Effector memory CD8-positive, alpha-beta T cell (primary cell): ENCODE measurements at regions not wholly inside any gene's neighbourhood (a gene's known extent, or its start where the extent isn't known, plus 50 kb on each side); places are given as distances from the start of the nearest gene placed in this dataset.

ENCODE experiments used
- ATAC-seq: fragments of 150-1000 bp; cut with Tn5 transposase; replicated peaks from 2 replicates; pipeline ENCODE4 v1.10.0; 2021; ENCODE audit warnings: mild to moderate bottlenecking, moderate library complexity
- DNase-seq, 3 experiments: peaks; one replicate each; pipeline ENCODE4 v3.0.0; 2021
- H3K27ac Mint-ChIP-seq, 2 donors: one replicate each; pipeline ENCODE4 v1.8.0; 2022; ENCODE audit warnings: mild to moderate bottlenecking in 2 of 2, mixed read lengths in 2 of 2, moderate library complexity in 2 of 2
- H3K27me3 Mint-ChIP-seq, 2 donors: one replicate each; pipeline ENCODE4 v1.8.0; 2022; ENCODE audit warnings: mixed read lengths in 2 of 2
- H3K36me3 Mint-ChIP-seq: one replicate; pipeline ENCODE4 v1.8.0; 2022; ENCODE audit warnings: mild to moderate bottlenecking, moderate library complexity, mixed read lengths; ENCODE audit not compliant: insufficient read depth
- H3K4me1 Mint-ChIP-seq, 2 donors: one replicate each; pipeline ENCODE4 v1.8.0; 2022; ENCODE audit warnings: low read depth in 2 of 2, mixed read lengths in 2 of 2
- H3K4me3 Mint-ChIP-seq, 2 donors: one replicate each; pipeline ENCODE4 v1.8.0; 2022; ENCODE audit warnings: mild to moderate bottlenecking in 2 of 2, mixed read lengths in 2 of 2, moderate library complexity in 2 of 2
- H3K9me3 Mint-ChIP-seq, 2 donors: one replicate each; pipeline ENCODE4 v1.8.0; 2022; ENCODE audit warnings: mixed read lengths in 2 of 2

GRCh38 chr20:52777171-52777570 is 195.0 kb upstream of the TSHZ2 start:
- H3K9me3 Mint-ChIP-seq: no peaks in the 10 kb centered on the region
- H3K4me3 Mint-ChIP-seq: no peak overlapping the region
- ATAC-seq (no peak), DNase-seq (no peak)
- no peak overlapping the region for H3K27ac Mint-ChIP-seq
- H3K27me3 Mint-ChIP-seq: peaks cover 39 to 42% of the 10 kb centered on the region in 2 donors
- H3K36me3 Mint-ChIP-seq: peaks cover 2% of the 10 kb centered on the region
- H3K4me1 Mint-ChIP-seq: no peaks in the 10 kb centered on the region

- Mint-ChIP-seq H3K27ac (no peak overlapping the region), H3K4me3 (no peak overlapping the region), H3K9me3 (no peaks in the 10 kb centered on the region), H3K27me3 (peaks cover 39 to 42% of the 10 kb centered on the region in 2 donors), H3K4me1 (no peaks in the 10 kb centered on the region), H3K36me3 (peaks cover 2% of the 10 kb centered on the region)
- ATAC-seq (no peak), DNase-seq (no peak)
These were observed 196.4 kb upstream of the TSHZ2 start for GRCh38 chr20:52775786-52776185.

GRCh38 chr20:52768694-52769093 is 203.5 kb upstream of the TSHZ2 start:
- Mint-ChIP-seq H3K4me3 (no peak overlapping the region), H3K4me1 (no peaks in the 10 kb centered on the region), H3K9me3 (no peaks in the 10 kb centered on the region), H3K27me3 (peaks cover 0 to 8% of the 10 kb centered on the region in 2 donors), H3K36me3 (peaks cover 5% of the 10 kb centered on the region), H3K27ac (no peak overlapping the region)
- no peak for DNase-seq
- no peak for ATAC-seq

GRCh38 chr20:52766645-52767435 is 205.3 kb upstream of the TSHZ2 start:
- Mint-ChIP-seq H3K36me3 (peaks cover 2% of the 10 kb centered on the region), H3K27me3 (peaks cover 0 to 8% of the 10 kb centered on the region in 2 donors), H3K9me3 (no peaks in the 10 kb centered on the region), H3K27ac (no peak overlapping the region), H3K4me1 (no peaks in the 10 kb centered on the region), H3K4me3 (no peak overlapping the region)
- ATAC-seq (no peak), DNase-seq (no peak)

- no peak overlapping the region for H3K4me3 Mint-ChIP-seq
- no peaks in the 10 kb centered on the region for H3K9me3 Mint-ChIP-seq
- ATAC-seq (no peak), DNase-seq (no peak)
- peaks cover 0 to 8% of the 10 kb centered on the region in 2 donors for H3K27me3 Mint-ChIP-seq
- H3K27ac Mint-ChIP-seq: no peak overlapping the region
- peaks cover 2% of the 10 kb centered on the region for H3K36me3 Mint-ChIP-seq
- H3K4me1 Mint-ChIP-seq: no peaks in the 10 kb centered on the region
These were observed 208.8 kb upstream of the TSHZ2 start for GRCh38 chr20:52763321-52763853.

GRCh38 chr20:52761867-52762266 is 210.3 kb upstream of the TSHZ2 start:
- Mint-ChIP-seq H3K9me3 (no peaks in the 10 kb centered on the region), H3K4me1 (no peaks in the 10 kb centered on the region), H3K36me3 (peaks cover 2% of the 10 kb centered on the region), H3K27me3 (peaks cover 0 to 3% of the 10 kb centered on the region in 2 donors), H3K27ac (no peak overlapping the region), H3K4me3 (no peak overlapping the region)
- no peak for ATAC-seq
- no peak for DNase-seq

GRCh38 chr20:52760791-52761190 is 211.4 kb upstream of the TSHZ2 start:
- Mint-ChIP-seq H3K36me3 (no peaks in the 10 kb centered on the region), H3K27me3 (no peaks in the 10 kb centered on the region), H3K9me3 (no peaks in the 10 kb centered on the region), H3K4me3 (no peak overlapping the region), H3K4me1 (no peaks in the 10 kb centered on the region), H3K27ac (no peak overlapping the region)
- DNase-seq (no peak), ATAC-seq (no peak)

- H3K4me1 Mint-ChIP-seq: no peaks in the 10 kb centered on the region
- ATAC-seq (no peak), DNase-seq (no peak)
- no peaks in the 10 kb centered on the region for H3K27me3 Mint-ChIP-seq
- H3K27ac Mint-ChIP-seq: no peak overlapping the region
- H3K36me3 Mint-ChIP-seq: no peaks in the 10 kb centered on the region
- H3K4me3 Mint-ChIP-seq: no peak overlapping the region
- H3K9me3 Mint-ChIP-seq: peaks cover 0 to 2% of the 10 kb centered on the region in 2 donors
These were observed 214.7 kb upstream of the TSHZ2 start for GRCh38 chr20:52757411-52757810.

GRCh38 chr20:52755744-52756143 is 216.4 kb upstream of the TSHZ2 start:
- H3K4me3 Mint-ChIP-seq: no peak overlapping the region
- ATAC-seq (no peak), DNase-seq (no peak)
- H3K9me3 Mint-ChIP-seq: peaks cover 0 to 2% of the 10 kb centered on the region in 2 donors
- H3K27me3 Mint-ChIP-seq: peaks cover 5 to 10% of the 10 kb centered on the region in 2 donors
- H3K4me1 Mint-ChIP-seq: no peaks in the 10 kb centered on the region
- no peaks in the 10 kb centered on the region for H3K36me3 Mint-ChIP-seq
- H3K27ac Mint-ChIP-seq: no peak overlapping the region

- Mint-ChIP-seq H3K4me3 (no peak overlapping the region), H3K9me3 (peaks cover 0 to 2% of the 10 kb centered on the region in 2 donors), H3K36me3 (no peaks in the 10 kb centered on the region), H3K27ac (no peak overlapping the region), H3K27me3 (peaks cover 5 to 11% of the 10 kb centered on the region in 2 donors), H3K4me1 (no peaks in the 10 kb centered on the region)
- no peak for ATAC-seq
- no peak for DNase-seq
These were observed 217.8 kb upstream of the TSHZ2 start for GRCh38 chr20:52754366-52754765.

GRCh38 chr20:52752023-52752422 is 220.1 kb upstream of the TSHZ2 start:
- H3K4me3 Mint-ChIP-seq: no peak overlapping the region
- no peaks in the 10 kb centered on the region for H3K36me3 Mint-ChIP-seq
- H3K27ac Mint-ChIP-seq: no peak overlapping the region
- no peaks in the 10 kb centered on the region for H3K4me1 Mint-ChIP-seq
- DNase-seq (no peak), ATAC-seq (no peak)
- H3K9me3 Mint-ChIP-seq: peaks cover 0 to 2% of the 10 kb centered on the region in 2 donors
- H3K27me3 Mint-ChIP-seq: peaks cover 5 to 11% of the 10 kb centered on the region in 2 donors

- Mint-ChIP-seq H3K4me1 (no peaks in the 10 kb centered on the region), H3K4me3 (no peak overlapping the region), H3K27ac (no peak overlapping the region), H3K27me3 (peaks cover 5 to 11% of the 10 kb centered on the region in 2 donors), H3K36me3 (no peaks in the 10 kb centered on the region), H3K9me3 (peaks cover 0 to 2% of the 10 kb centered on the region in 2 donors)
- ATAC-seq: no peak
- no peak for DNase-seq
These were observed 220.6 kb upstream of the TSHZ2 start for GRCh38 chr20:52751571-52751970.

- no peak for ATAC-seq
- H3K4me1 Mint-ChIP-seq: no peaks in the 10 kb centered on the region
- H3K9me3 Mint-ChIP-seq: peaks cover 0 to 2% of the 10 kb centered on the region in 2 donors
These were observed 222.2 kb upstream of the TSHZ2 start for GRCh38 chr20:52749938-52750337.

GRCh38 chr20:52748990-52749389 is 223.2 kb upstream of the TSHZ2 start:
- no peak overlapping the region for H3K4me3 Mint-ChIP-seq
- H3K9me3 Mint-ChIP-seq: no peaks in the 10 kb centered on the region
- DNase-seq: no peak
- no peaks in the 10 kb centered on the region for H3K4me1 Mint-ChIP-seq
- peaks cover 26 to 29% of the 10 kb centered on the region in 2 donors for H3K27me3 Mint-ChIP-seq
- no peak for ATAC-seq
- no peaks in the 10 kb centered on the region for H3K36me3 Mint-ChIP-seq
- no peak overlapping the region for H3K27ac Mint-ChIP-seq

More at GRCh38 chr20:52749938-52750337, 222.2 kb upstream of the TSHZ2 start:
- H3K27me3 Mint-ChIP-seq: peaks cover 19 to 24% of the 10 kb centered on the region in 2 donors
- no peak overlapping the region for H3K4me3 Mint-ChIP-seq
- H3K27ac Mint-ChIP-seq: no peak overlapping the region
- H3K36me3 Mint-ChIP-seq: no peaks in the 10 kb centered on the region
- no peak for DNase-seq
